K562 (cell line): ENCODE measurements at regions not wholly inside any gene's neighbourhood (a gene's known extent, or its start where the extent isn't known, plus 50 kb on each side); places are given as distances from the start of the nearest gene placed in this dataset.

Experiments
- CTCF ChIP-seq, 3 experiments: IDR thresholded peaks in 2 of 3; conservative IDR thresholded peaks in 1 of 3; 2 replicates each; pipeline ENCODE4 v1.5.1; 2011 to 2012; ENCODE audit warnings: low read length in 3 of 3, mild to moderate bottlenecking in 3 of 3, control low read depth in 2 of 3, improper control_type of control experiment in 1 of 3, inconsistent platforms in 1 of 3, low read depth in 1 of 3, mixed read lengths in 1 of 3, moderate library complexity in 1 of 3; ENCODE audit not compliant: insufficient read depth in 2 of 3
- CXXC5 ChIP-seq: fragments of 250-450 bp; sonication (Bioruptor Pico); IDR thresholded peaks from 2 replicates; pipeline ENCODE4 v1.8.0; 2022; ENCODE audit warnings: inconsistent platforms, mild to moderate bottlenecking, moderate library complexity
- DEAF1 ChIP-seq: fragments of 450-650 bp; formaldehyde crosslinking; IDR thresholded peaks from 2 replicates; pipeline ENCODE4 v1.4.0; 2020; ENCODE audit warnings: mild to moderate bottlenecking, moderate library complexity
- ELF1 ChIP-seq: fragments of 200-800 bp; sonication (Bioruptor generic); IDR thresholded peaks from 2 replicates; pipeline ENCODE4 v1.6.1; 2016; ENCODE audit warnings: missing genetic modification characterization, missing compliant biosample characterization
- HDAC2 ChIP-seq: fragments of 450-650 bp; IDR thresholded peaks from 2 replicates; pipeline ENCODE4 v1.6.1; 2016; ENCODE audit warnings: mild to moderate bottlenecking
- HMG20B ChIP-seq: fragments of 250-450 bp; sonication (Bioruptor Pico); IDR thresholded peaks from 2 replicates; pipeline ENCODE4 v1.5.0; 2021; ENCODE audit warnings: mild to moderate bottlenecking
- HOXB6 ChIP-seq: fragments of 250-450 bp; sonication (Bioruptor Pico); IDR thresholded peaks from 2 replicates; pipeline ENCODE4 v1.5.1; 2022; ENCODE audit warnings: mild to moderate bottlenecking, borderline replicate concordance
- PHB2 ChIP-seq: fragments of 450-650 bp; IDR thresholded peaks from 2 replicates; pipeline ENCODE4 v1.6.1; 2017; ENCODE audit warnings: low read depth
- RBM25 ChIP-seq: fragments of 200-400 bp; formaldehyde crosslinking; IDR thresholded peaks from 2 replicates; pipeline ENCODE4 v1.6.1; 2018; ENCODE audit warnings: low read length, low read depth, moderate library complexity; ENCODE audit not compliant: severe bottlenecking
- REST ChIP-seq, 2 experiments: fragments of 450-650 bp; formaldehyde crosslinking in 1 of 2; IDR thresholded peaks; 2 replicates each; pipeline versions ENCODE4 v1.4.0 to v1.6.1; 2014 to 2020; ENCODE audit warnings: mild to moderate bottlenecking in 2 of 2, borderline replicate concordance in 1 of 2, low read depth in 1 of 2
- SNRNP70 ChIP-seq: fragments of 200-400 bp; formaldehyde crosslinking; optimal IDR thresholded peaks from 2 replicates; pipeline ENCODE3; 2017; ENCODE audit warnings: low read depth, low read length
- SOX6 ChIP-seq: fragments of 450-650 bp; IDR thresholded peaks from 2 replicates; pipeline ENCODE4 v1.6.1; 2014; ENCODE audit warnings: mild to moderate bottlenecking
- TBP ChIP-seq: optimal IDR thresholded peaks from 2 replicates; pipeline ENCODE3; 2011; ENCODE audit warnings: low read depth, low read length, improper control_type of control experiment
- ZBTB2 ChIP-seq: fragments of 450-650 bp; IDR thresholded peaks from 2 replicates; pipeline ENCODE4 v1.6.1; 2016; ENCODE audit warnings: antibody characterized with exemption
- ZC3H8 ChIP-seq: fragments of 450-650 bp; IDR thresholded peaks from 2 replicates; pipeline ENCODE4 v1.6.1; 2017

GRCh38 chr2:177148477-177149154, 64.0 kb upstream of the HNRNPA3 start (continued):
- peak; percentile 54; the same call in 1 of the 2 replicates for TF ChIP-seq REST (IDR thresholded peaks at IDR 0.05; ENCODE audit: borderline replicate concordance)
- no peak for TF ChIP-seq REST (CRISPR knock-in tag; IDR thresholded peaks at IDR 0.05; ENCODE audit: low read depth)
- no peak for TF ChIP-seq ELF1 (tag)
- TF ChIP-seq TBP = peak; percentile 17
- TF ChIP-seq HMG20B = no peak
- no peak for TF ChIP-seq PHB2
- peak; percentile 59; the same call in 1 of the 2 replicates for TF ChIP-seq CXXC5 (CRISPR knock-in tag)
- TF ChIP-seq DEAF1 (CRISPR knock-in tag) = peak; percentile 34; the same call in 1 of the 2 replicates
- TF ChIP-seq SOX6 = 0 out of 2 replicates have a peak, but pooled peaks have one; percentile 26
- TF ChIP-seq HDAC2 = peak; percentile 74; the same call in 1 of the 2 replicates
- no peak for TF ChIP-seq ZBTB2
- peak; percentile 90 to 97 (median 93) for TF ChIP-seq CTCF (IDR thresholded peaks at IDR 0.05 in 2 of 3, conservative IDR thresholded peaks at IDR 0.05 in 1 of 3; ENCODE audit: insufficient read depth in 2 of 3, low read depth in 1 of 3, low read length in 3 of 3)
- TF ChIP-seq HOXB6 (CRISPR knock-in tag) = no peak
- no peak for TF ChIP-seq ZC3H8
- TF ChIP-seq RBM25 = no peak
- no peak for TF ChIP-seq SNRNP70
